K562 (cell line): ENCODE measurements at regions not wholly inside any gene's neighbourhood (a gene's known extent, or its start where the extent isn't known, plus 50 kb on each side); places are given as distances from the start of the nearest gene placed in this dataset.
A peak's percentile ranks its signal among the peaks of the same experiment; 100 is the strongest.

ENCODE experiments used
- ATAC-seq: fragments of 200-7000 bp; cut with Tn5 transposase; 3 replicates; pipeline ENCODE4 v1.9.1; 2020; ENCODE audit warnings: moderate library complexity
- BruUV-seq: library from RNA; stranded (reverse); fragments of 400-500 nt; replicated peaks from 2 replicates; lab custom pipeline; 2021; lab: Mats Ljungman, UMichigan
- CTCF ChIA-PET: fragments of 300-600 bp; formaldehyde crosslinking; extraction: SDS; loops from one replicate; lab custom pipeline; 2021; ENCODE audit warnings: low intra/inter-chr PET ratio; lab: Yijun Ruan, JAX
- POLR2A ChIA-PET: fragments of 300-600, 350-650 bp; sonication (Branson Sonifier 250); formaldehyde crosslinking; extraction: SDS; loops from one replicate; lab custom pipeline; 2021; ENCODE audit warnings: antibody characterized with exemption, inconsistent platforms; lab: Yijun Ruan, JAX
- DNase-seq, 4 experiments: peaks; one replicate each; pipeline versions ENCODE4 v3.0.0 to v3.0.0-alpha.2; 2011 to 2018; ENCODE audit warnings: low spot score in 3 of 4, mixed read lengths in 3 of 4; ENCODE audit errors: extremely low read depth in 1 of 4
- FAIRE-seq: peaks from 2 replicates; lab custom pipeline; 2011; peaks lifted over from hg19 to GRCh38; lab: Jason Lieb, UNC
- H2AFZ ChIP-seq: 2 replicates; pipeline ENCODE4 v1.6.0; 2011; ENCODE audit warnings: low read depth, low read length, control low read depth, inconsistent platforms
- H3K27ac ChIP-seq: fragments of 200-600 bp; 3 replicates; pipeline ENCODE4 v1.8.0; 2011; ENCODE audit warnings: low read depth, mild to moderate bottlenecking, control low read depth, inconsistent platforms, low read length, moderate library complexity, mixed read lengths; ENCODE audit errors: extremely low read depth
- H3K27me3 ChIP-seq, 2 experiments: fragments of 300-600 bp in 1 of 2; 2 replicates in 1 of 2; 3 replicates in 1 of 2; pipeline versions ENCODE4 v1.6.0 to v1.8.0; 2011; ENCODE audit warnings: inconsistent platforms in 2 of 2, low read length in 2 of 2, mild to moderate bottlenecking in 1 of 2, mixed read lengths in 1 of 2, moderate library complexity in 1 of 2; ENCODE audit not compliant: control insufficient read depth in 2 of 2, insufficient read depth in 2 of 2
- H3K36me3 ChIP-seq: fragments of 300-600 bp; 3 replicates; pipeline ENCODE4 v1.8.0; 2011; ENCODE audit warnings: mild to moderate bottlenecking, low read length, inconsistent platforms; ENCODE audit not compliant: control insufficient read depth, insufficient read depth
- H3K4me1 ChIP-seq, 2 experiments: fragments of 200-600 bp in 1 of 2; replicated peaks in 1 of 2; 2 replicates in 1 of 2; 3 replicates in 1 of 2; pipeline versions ENCODE4 v1.5.1 to v1.8.0; 2011; ENCODE audit warnings: inconsistent platforms in 2 of 2, low read length in 2 of 2, mild to moderate bottlenecking in 1 of 2, mixed read lengths in 1 of 2, moderate library complexity in 1 of 2; ENCODE audit not compliant: control insufficient read depth in 2 of 2, insufficient read depth in 2 of 2
- H3K4me2 ChIP-seq: 2 replicates; pipeline ENCODE4 v1.6.1; 2011; ENCODE audit warnings: low read length, control low read depth, inconsistent platforms, mixed read lengths; ENCODE audit not compliant: insufficient read depth
- H3K4me3 ChIP-seq: fragments of 200-600 bp; sonication (generic), shearing (Covaris generic); 2 replicates; pipeline ENCODE4 v1.5.1; 2016; ENCODE audit warnings: control low read depth, inconsistent platforms
- H3K79me2 ChIP-seq: fragments of 200-600 bp; 3 replicates; pipeline ENCODE4 v1.8.0; 2011; ENCODE audit warnings: low read length, inconsistent platforms; ENCODE audit not compliant: control insufficient read depth, insufficient read depth
- H3K9ac ChIP-seq, 2 experiments: 2 replicates each; pipeline versions ENCODE4 v1.6.0 to v1.6.1; 2011; ENCODE audit warnings: low read depth in 2 of 2, low read length in 2 of 2, control low read depth in 1 of 2, inconsistent platforms in 1 of 2, mild to moderate bottlenecking in 1 of 2, mixed read lengths in 1 of 2; ENCODE audit not compliant: insufficient read depth in 1 of 2
- H3K9me1 ChIP-seq: one replicate; pipeline ENCODE4 v1.6.0; 2011; ENCODE audit warnings: inconsistent platforms, mild to moderate bottlenecking, low read length, moderate library complexity; ENCODE audit not compliant: control insufficient read depth, insufficient read depth
- H3K9me3 ChIP-seq: replicated peaks from 2 replicates; pipeline ENCODE4 v1.5.1; 2011; ENCODE audit warnings: low read depth, low read length, inconsistent platforms; ENCODE audit not compliant: control insufficient read depth, insufficient read depth
- H4K20me1 ChIP-seq: replicated peaks from 2 replicates; pipeline ENCODE4 v1.6.1; 2011; ENCODE audit warnings: low read length, inconsistent platforms, mixed read lengths; ENCODE audit not compliant: control insufficient read depth, insufficient read depth
- ARID2 ChIP-seq: fragments of 450-650 bp; IDR thresholded peaks from 2 replicates; pipeline ENCODE4 v1.6.1; 2017; ENCODE audit warnings: antibody characterized with exemption, mild to moderate bottlenecking
- BRD4 ChIP-seq: fragments of 200-600 bp; sonication (generic); IDR thresholded peaks from 2 replicates; pipeline ENCODE4 v1.6.1; 2017; ENCODE audit warnings: inconsistent platforms
- CTCF ChIP-seq, 3 experiments: IDR thresholded peaks in 2 of 3; conservative IDR thresholded peaks in 1 of 3; 2 replicates each; pipeline ENCODE4 v1.5.1; 2011 to 2012; ENCODE audit warnings: low read length in 3 of 3, mild to moderate bottlenecking in 3 of 3, control low read depth in 2 of 3, improper control_type of control experiment in 1 of 3, inconsistent platforms in 1 of 3, low read depth in 1 of 3, mixed read lengths in 1 of 3, moderate library complexity in 1 of 3; ENCODE audit not compliant: insufficient read depth in 2 of 3
- DLX4 ChIP-seq: fragments of 250-450 bp; sonication (Bioruptor Pico); IDR thresholded peaks from 2 replicates; pipeline ENCODE4 v1.6.1; 2021; ENCODE audit warnings: mild to moderate bottlenecking
- RAD21 ChIP-seq, 2 experiments: fragments of 250-450 bp in 1 of 2; fragments of 450-650 bp in 1 of 2; sonication (Bioruptor Pico) in 1 of 2; formaldehyde crosslinking in 1 of 2; IDR thresholded peaks in 1 of 2; conservative IDR thresholded peaks in 1 of 2; 2 replicates each; pipeline versions ENCODE4 v1.4.0 to v1.8.0; 2020 to 2022; ENCODE audit warnings: mild to moderate bottlenecking in 2 of 2, moderate library complexity in 1 of 2
- REST ChIP-seq, 2 experiments: fragments of 450-650 bp; formaldehyde crosslinking in 1 of 2; IDR thresholded peaks; 2 replicates each; pipeline versions ENCODE4 v1.4.0 to v1.6.1; 2014 to 2020; ENCODE audit warnings: mild to moderate bottlenecking in 2 of 2, borderline replicate concordance in 1 of 2, low read depth in 1 of 2
- ZNF444 ChIP-seq: fragments of 250-450 bp; sonication (Bioruptor Pico); IDR thresholded peaks from 2 replicates; pipeline ENCODE4 v1.4.0; 2020; ENCODE audit warnings: mild to moderate bottlenecking, moderate library complexity
- WGBS: fragments of 100-300 bp; shearing (Covaris generic); methylation state at CpG from one replicate; pipeline ENCODE4 v1.1.6; 2016; ENCODE audit warnings: low coverage, mixed read lengths; ENCODE audit not compliant: insufficient coverage; ENCODE audit errors: missing lambda C conversion rate; 5-methylcytosine and 5-hydroxymethylcytosine counted together
- in situ Hi-C: fragments of 300-500 bp; cut with MboI; formaldehyde crosslinking; loops from 4 replicates; pipeline ENCODE4 v1.15.0; 2018; ENCODE audit warnings: inconsistent platforms, mixed read lengths
- intact Hi-C: fragments of 100-400 bp; cut with micrococcal nuclease; formaldehyde crosslinking; loops from 2 replicates; pipeline ENCODE4 v1.14.2; 2022

GRCh38 chr15:101540480-101541239 is 51.2 kb upstream of the PCSK6 start:
- no peak for FAIRE-seq
- H3K4me3 ChIP-seq = no peak overlapping the region
- WGBS = 2% methylated on average over 10 of the region's 10 CpGs
- peak; percentile 73 for ATAC-seq
- no peaks in the 10 kb centered on the region; a peak in 1 of 5 replicates for H3K4me1 ChIP-seq
- POLR2A ChIA-PET = interaction anchor here (0.5 kb wide), 2 partner anchors 11 to 66 kb away, joined by 3 read pairs; no protein-coding TSS in a partner anchor
- no peaks in the 10 kb centered on the region for H3K9me1 ChIP-seq
- no peaks in the 10 kb centered on the region for H3K9me3 ChIP-seq
- in situ Hi-C loops = no loop called here
- peaks cover 46 to 62% of the 10 kb centered on the region in 2 experiments for H3K27me3 ChIP-seq
- intact Hi-C loops = loop anchor here (2.0 kb wide), 1 partner anchor 100 kb away; no protein-coding TSS in a partner anchor
- H2AFZ ChIP-seq = no peak overlapping the region
- no peak overlapping the region for H3K9ac ChIP-seq
- peak in 1 of 4 experiments; percentile 21 for DNase-seq
- H3K79me2 ChIP-seq = no peaks in the 10 kb centered on the region
- H4K20me1 ChIP-seq = no peaks in the 10 kb centered on the region
- H3K36me3 ChIP-seq = no peaks in the 10 kb centered on the region
- no TSS peak for BruUV-seq
- H3K27ac ChIP-seq = no peak overlapping the region
- no peak overlapping the region for H3K4me2 ChIP-seq
- TF ChIP-seq REST (IDR thresholded peaks at IDR 0.05; ENCODE audit: borderline replicate concordance) (peak; percentile 33; the same call in 1 of the 2 replicates), REST (CRISPR knock-in tag; IDR thresholded peaks at IDR 0.05; ENCODE audit: low read depth) (no peak), ARID2 (no peak), RAD21 (CRISPR knock-in tag; conservative IDR thresholded peaks at IDR 0.05 in 1 of 2, IDR thresholded peaks at IDR 0.05 in 1 of 2) (peak in 1 of 2 experiments; percentile 44; a peak in 2 of 4 replicates), ZNF444 (no peak), CTCF (IDR thresholded peaks at IDR 0.05 in 2 of 3, conservative IDR thresholded peaks at IDR 0.05 in 1 of 3; ENCODE audit: insufficient read depth in 2 of 3, low read depth in 1 of 3, low read length in 3 of 3) (peak; percentile 34 to 39 (median 37); a peak in 3 of 6 replicates), DLX4 (no peak), BRD4 (no peak)
- TF ChIP-seq, all 486 proteins: peak for 3
- CTCF ChIA-PET = interaction anchor here (1.0 kb wide), 1 partner anchor 101 kb away, joined by 4 read pairs; no protein-coding TSS in a partner anchor
